H9 (cell line): ENCODE measurements at regions not wholly inside any gene's neighbourhood (a gene's known extent, or its start where the extent isn't known, plus 50 kb on each side); places are given as distances from the start of the nearest gene placed in this dataset.

ENCODE experiments used
- DNase-seq: peaks from one replicate; pipeline ENCODE4 v3.0.0-alpha.2; 2017
- H2AFZ ChIP-seq: one replicate; pipeline ENCODE4 v1.6.1; 2013; ENCODE audit warnings: mild to moderate bottlenecking, low read length, control low read depth, moderate library complexity
- H2AK5ac ChIP-seq: 2 replicates; pipeline ENCODE4 v1.6.1; 2013; ENCODE audit warnings: low read length, control low read depth, mixed read lengths; ENCODE audit not compliant: insufficient read length
- H2BK120ac ChIP-seq: one replicate; pipeline ENCODE4 v1.6.1; 2013; ENCODE audit warnings: low read depth, mild to moderate bottlenecking, low read length, control low read depth, inconsistent platforms; ENCODE audit not compliant: poor library complexity, severe bottlenecking
- H2BK12ac ChIP-seq: 2 replicates; pipeline ENCODE4 v1.6.1; 2013; ENCODE audit warnings: low read length, control low read depth, mixed read lengths, low read depth; ENCODE audit not compliant: insufficient read length
- H2BK15ac ChIP-seq: 2 replicates; pipeline ENCODE4 v1.6.1; 2013; ENCODE audit warnings: low read depth, low read length, control low read depth
- H2BK20ac ChIP-seq: one replicate; pipeline ENCODE4 v1.6.1; 2013; ENCODE audit warnings: low read depth, mild to moderate bottlenecking, low read length, control low read depth, inconsistent platforms; ENCODE audit not compliant: poor library complexity, severe bottlenecking
- H2BK5ac ChIP-seq: 2 replicates; pipeline ENCODE4 v1.6.1; 2013; ENCODE audit warnings: low read length, control low read depth, mixed read lengths; ENCODE audit not compliant: insufficient read length
- H3K14ac ChIP-seq: 2 replicates; pipeline ENCODE4 v1.6.1; 2013; ENCODE audit warnings: low read length, control low read depth; ENCODE audit not compliant: insufficient read depth
- H3K18ac ChIP-seq: 2 replicates; pipeline ENCODE4 v1.6.1; 2013; ENCODE audit warnings: low read depth, mild to moderate bottlenecking, mixed read lengths, low read length, control low read depth; ENCODE audit not compliant: insufficient read length
- H3K23ac ChIP-seq: 2 replicates; pipeline ENCODE4 v1.6.1; 2013; ENCODE audit warnings: low read length, control low read depth, mixed read lengths, low read depth; ENCODE audit not compliant: insufficient read length
- H3K23me2 ChIP-seq: 2 replicates; pipeline ENCODE4 v1.6.1; 2013; ENCODE audit warnings: low read depth, mild to moderate bottlenecking, mixed read lengths, low read length, control low read depth; ENCODE audit not compliant: insufficient read length, poor library complexity, severe bottlenecking
- H3K27ac ChIP-seq: 2 replicates; pipeline ENCODE4 v1.5.1; 2013; ENCODE audit warnings: low read length, control low read depth, mixed read lengths, low read depth; ENCODE audit not compliant: insufficient read length
- H3K27me3 ChIP-seq: 2 replicates; pipeline ENCODE4 v1.6.1; 2013; ENCODE audit warnings: low read length, control low read depth, inconsistent platforms; ENCODE audit not compliant: insufficient read depth
- H3K4ac ChIP-seq: 2 replicates; pipeline ENCODE4 v1.6.1; 2013; ENCODE audit warnings: low read depth, mild to moderate bottlenecking, control low read depth, inconsistent platforms, low read length, moderate library complexity
- H3K4me1 ChIP-seq: 2 replicates; pipeline ENCODE4 v1.6.1; 2013; ENCODE audit warnings: low read length, control low read depth, inconsistent platforms; ENCODE audit not compliant: insufficient read depth
- H3K4me2 ChIP-seq: 2 replicates; pipeline ENCODE4 v1.6.1; 2013; ENCODE audit warnings: low read length, control low read depth, mixed read lengths; ENCODE audit not compliant: insufficient read length, insufficient read depth
- H3K56ac ChIP-seq: 2 replicates; pipeline ENCODE4 v1.6.1; 2013; ENCODE audit warnings: low read depth, mild to moderate bottlenecking, mixed read lengths, low read length, control low read depth; ENCODE audit not compliant: insufficient read length
- H3K79me1 ChIP-seq: 2 replicates; pipeline ENCODE4 v1.6.1; 2013; ENCODE audit warnings: low read depth, mild to moderate bottlenecking, moderate library complexity, low read length, control low read depth, inconsistent platforms; ENCODE audit not compliant: insufficient read depth, poor library complexity, severe bottlenecking
- H3K79me2 ChIP-seq: 2 replicates; pipeline ENCODE4 v1.6.1; 2013; ENCODE audit warnings: low read length, control low read depth, inconsistent platforms; ENCODE audit not compliant: insufficient read depth
- H3K9ac ChIP-seq: 2 replicates; pipeline ENCODE4 v1.6.1; 2013; ENCODE audit warnings: low read length, control low read depth, mixed read lengths; ENCODE audit not compliant: insufficient read length; ENCODE audit errors: extremely low read depth
- H3K9me3 ChIP-seq: one replicate; pipeline ENCODE4 v1.6.1; 2013; ENCODE audit warnings: low read depth, low read length, inconsistent platforms; ENCODE audit not compliant: control insufficient read depth
- H3T11ph ChIP-seq: one replicate; pipeline ENCODE4 v1.6.1; 2013; ENCODE audit warnings: mild to moderate bottlenecking, low read length, control low read depth, inconsistent platforms
- H4K20me1 ChIP-seq: one replicate; pipeline ENCODE4 v1.6.1; 2013; ENCODE audit not compliant: control insufficient read depth, insufficient read length, insufficient read depth
- H4K5ac ChIP-seq: 2 replicates; pipeline ENCODE4 v1.6.1; 2013; ENCODE audit warnings: low read depth, mild to moderate bottlenecking, mixed read lengths, low read length, control low read depth; ENCODE audit not compliant: insufficient read length
- H4K8ac ChIP-seq: replicated peaks from 2 replicates; pipeline ENCODE4 v1.6.1; 2013; ENCODE audit warnings: low read length, control low read depth, mixed read lengths, low read depth; ENCODE audit not compliant: insufficient read length
- H4K91ac ChIP-seq: 2 replicates; pipeline ENCODE4 v1.6.1; 2013; ENCODE audit warnings: low read depth, mild to moderate bottlenecking, moderate library complexity, mixed read lengths, low read length, control low read depth; ENCODE audit not compliant: insufficient read length
- H3K27ac Mint-ChIP-seq, 3 experiments: 2 replicates in 2 of 3; 3 replicates in 1 of 3; pipeline ENCODE4 v1.8.0; 2020 to 2021; ENCODE audit warnings: mixed read lengths in 3 of 3, mild to moderate bottlenecking in 1 of 3, moderate library complexity in 1 of 3
- H3K27me3 Mint-ChIP-seq: 2 replicates; pipeline ENCODE4 v1.8.0; 2021; ENCODE audit warnings: low read depth, mild to moderate bottlenecking, moderate library complexity, mixed read lengths
- H3K36me3 Mint-ChIP-seq, 3 experiments: 2 replicates in 2 of 3; 3 replicates in 1 of 3; pipeline ENCODE4 v1.8.0; 2020 to 2021; ENCODE audit warnings: low read depth in 3 of 3, mixed read lengths in 3 of 3; ENCODE audit not compliant: insufficient read depth in 1 of 3
- H3K4me1 Mint-ChIP-seq, 2 experiments: 2 replicates each; pipeline ENCODE4 v1.8.0; 2020; ENCODE audit warnings: mixed read lengths in 2 of 2
- H3K4me3 Mint-ChIP-seq, 2 experiments: 2 replicates in 1 of 2; 3 replicates in 1 of 2; pipeline ENCODE4 v1.8.0; 2020 to 2021; ENCODE audit warnings: mild to moderate bottlenecking in 2 of 2, mixed read lengths in 2 of 2, moderate library complexity in 1 of 2
- H3K9me3 Mint-ChIP-seq, 2 experiments: 2 replicates in 1 of 2; 3 replicates in 1 of 2; pipeline ENCODE4 v1.8.0; 2020; ENCODE audit warnings: mild to moderate bottlenecking in 2 of 2, mixed read lengths in 2 of 2, moderate library complexity in 1 of 2
- CTCF ChIP-seq: fragments of 200-600 bp; sonication (generic); conservative IDR thresholded peaks from 3 replicates; pipeline ENCODE4 v1.8.0; 2021; ENCODE audit warnings: antibody characterized with exemption, mild to moderate bottlenecking
- WGBS: extraction: QIAGEN DNeasy Blood & Tissue Kit; methylation state at CpG from one replicate; pipeline ENCODE4 v1.1.7; 2013; ENCODE audit warnings: missing lambda C conversion rate, low lambda C conversion rate, mixed read lengths; ENCODE audit not compliant: insufficient read length; ENCODE audit errors: extremely low coverage; 5-methylcytosine and 5-hydroxymethylcytosine counted together

- no peaks in the 10 kb centered on the region for H3K27me3 ChIP-seq
- H2BK12ac ChIP-seq: no peak overlapping the region
- H4K5ac ChIP-seq: no peak overlapping the region
- H3K79me2 ChIP-seq: no peaks in the 10 kb centered on the region
- no peak overlapping the region for H2BK5ac ChIP-seq
- H3K79me1 ChIP-seq: no peaks in the 10 kb centered on the region
- H3K18ac ChIP-seq: no peak overlapping the region
- H2BK120ac ChIP-seq: no peak overlapping the region
- no peaks in the 10 kb centered on the region for H3K27me3 Mint-ChIP-seq
- no peak overlapping the region for H2BK20ac ChIP-seq
- H3K4me2 ChIP-seq: no peak overlapping the region
- H3K56ac ChIP-seq: no peak overlapping the region
- H4K91ac ChIP-seq: no peak overlapping the region
- no peaks in the 10 kb centered on the region for H3K9me3 Mint-ChIP-seq
- H3K9ac ChIP-seq: no peak overlapping the region
- H3K4me1 Mint-ChIP-seq: peaks cover 15 to 23% of the 10 kb centered on the region in 2 experiments
- no peaks in the 10 kb centered on the region for H3K9me3 ChIP-seq
- no peak overlapping the region for H3T11ph ChIP-seq
- H3K23me2 ChIP-seq: no peaks in the 10 kb centered on the region
- no peak overlapping the region for H3K14ac ChIP-seq
- H3K27ac ChIP-seq: no peak overlapping the region
- WGBS: no CpG with 5 or more reads among the region's 7 CpGs
- H3K4me1 ChIP-seq: peaks cover 6% of the 10 kb centered on the region; the same call in 1 of the 2 replicates
- no peak for TF ChIP-seq CTCF
- no peaks in the 10 kb centered on the region for H4K20me1 ChIP-seq
- H2AK5ac ChIP-seq: no peak overlapping the region
- no peak overlapping the region for H4K8ac ChIP-seq
- H3K36me3 Mint-ChIP-seq: no peaks in the 10 kb centered on the region
- no peak overlapping the region for H2AFZ ChIP-seq
- no peak for DNase-seq
- no peak overlapping the region for H3K23ac ChIP-seq
- H2BK15ac ChIP-seq: no peak overlapping the region
- no peak overlapping the region for H3K27ac Mint-ChIP-seq
- no peak overlapping the region for H3K4me3 Mint-ChIP-seq
- no peak overlapping the region for H3K4ac ChIP-seq
These were observed 421.1 kb downstream of the BCKDHB start for GRCh38 chr6:80527552-80528052.
